Suprapubic skin (tissue), 4 donors: ENCODE measurements at regions not wholly inside any gene's neighbourhood (a gene's known extent, or its start where the extent isn't known, plus 50 kb on each side); places are given as distances from the start of the nearest gene placed in this dataset.

Experiments
- DNase-seq, 2 donors: peaks; one replicate each; pipeline ENCODE4 v3.0.0-alpha.2; 2019; ENCODE audit warnings: low spot score in 2 of 2
- H3K27ac ChIP-seq: fragments of 200-600 bp; sonication (generic); one replicate; pipeline ENCODE4 v1.5.1; 2019
- H3K27me3 ChIP-seq: fragments of 200-600 bp; sonication (generic); one replicate; pipeline ENCODE4 v1.5.1; 2019
- H3K36me3 ChIP-seq: fragments of 200-600 bp; sonication (generic); one replicate; pipeline ENCODE4 v1.5.1; 2019
- H3K4me1 ChIP-seq: fragments of 200-600 bp; sonication (generic); one replicate; pipeline ENCODE4 v1.5.1; 2019
- H3K4me3 ChIP-seq: fragments of 200-600 bp; sonication (generic); one replicate; pipeline ENCODE4 v1.5.1; 2019; ENCODE audit warnings: mild to moderate bottlenecking
- H3K9me3 ChIP-seq: fragments of 200-600 bp; sonication (generic); one replicate; pipeline ENCODE4 v1.5.1; 2019
- EP300 ChIP-seq: sonication (generic); formaldehyde crosslinking; IDR thresholded peaks from one replicate; pipeline ENCODE4 v1.6.1; 2017; ENCODE audit warnings: antibody characterized with exemption
- POLR2A ChIP-seq, 2 donors: fragments of 450-650 bp; IDR thresholded peaks; one replicate each; pipeline ENCODE4 v1.6.1; 2017; ENCODE audit warnings: antibody characterized with exemption in 2 of 2, mild to moderate bottlenecking in 2 of 2, moderate library complexity in 2 of 2
- POLR2AphosphoS5 ChIP-seq, 3 donors: sonication (generic); formaldehyde crosslinking; IDR thresholded peaks; one replicate each; pipeline ENCODE4 v1.6.1; 2017; ENCODE audit warnings: antibody characterized with exemption in 3 of 3
- WGBS: methylation state at CpG from one replicate; pipeline ENCODE4 v1.1.5; 2018; 5-methylcytosine and 5-hydroxymethylcytosine counted together
- TF ChIP-seq, protein P1 (sequence below), 2 donors: fragments of 200-600 bp in 1 of 2; fragments of 450-650 bp in 1 of 2; sonication (generic) in 1 of 2; IDR thresholded peaks; one replicate each; pipeline ENCODE4 v1.5.1; 2016 to 2019; ENCODE audit warnings: antibody characterized with exemption in 2 of 2, mild to moderate bottlenecking in 1 of 2, moderate library complexity in 1 of 2

DNA sequence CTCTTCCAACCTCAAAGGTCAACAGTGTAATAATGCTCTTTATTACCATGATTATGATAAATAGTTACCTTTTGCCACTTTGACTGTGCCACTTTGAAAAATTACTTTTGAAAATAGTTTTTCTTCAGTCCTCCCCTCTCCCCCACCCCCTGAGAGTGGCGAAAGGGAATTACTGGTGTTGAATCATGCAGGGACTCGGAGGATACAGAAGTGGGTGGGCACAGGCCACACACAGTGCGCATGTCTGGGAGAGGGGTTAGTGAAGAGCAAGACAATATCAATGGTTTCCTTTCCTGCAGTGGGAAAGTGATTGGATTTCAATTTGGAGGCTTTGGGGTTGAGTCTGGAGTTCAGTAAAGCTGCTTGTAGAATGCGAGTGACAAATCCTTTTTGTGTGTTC, 170.9 kb downstream of the PTCSC3 start:
- H3K4me3 ChIP-seq: no peak overlapping the region
- TF ChIP-seq POLR2AphosphoS5 (IDR thresholded peaks at IDR 0.05) (no peak), POLR2A (IDR thresholded peaks at IDR 0.05) (no peak), EP300 (no peak)
- TF ChIP-seq, protein P1, sequence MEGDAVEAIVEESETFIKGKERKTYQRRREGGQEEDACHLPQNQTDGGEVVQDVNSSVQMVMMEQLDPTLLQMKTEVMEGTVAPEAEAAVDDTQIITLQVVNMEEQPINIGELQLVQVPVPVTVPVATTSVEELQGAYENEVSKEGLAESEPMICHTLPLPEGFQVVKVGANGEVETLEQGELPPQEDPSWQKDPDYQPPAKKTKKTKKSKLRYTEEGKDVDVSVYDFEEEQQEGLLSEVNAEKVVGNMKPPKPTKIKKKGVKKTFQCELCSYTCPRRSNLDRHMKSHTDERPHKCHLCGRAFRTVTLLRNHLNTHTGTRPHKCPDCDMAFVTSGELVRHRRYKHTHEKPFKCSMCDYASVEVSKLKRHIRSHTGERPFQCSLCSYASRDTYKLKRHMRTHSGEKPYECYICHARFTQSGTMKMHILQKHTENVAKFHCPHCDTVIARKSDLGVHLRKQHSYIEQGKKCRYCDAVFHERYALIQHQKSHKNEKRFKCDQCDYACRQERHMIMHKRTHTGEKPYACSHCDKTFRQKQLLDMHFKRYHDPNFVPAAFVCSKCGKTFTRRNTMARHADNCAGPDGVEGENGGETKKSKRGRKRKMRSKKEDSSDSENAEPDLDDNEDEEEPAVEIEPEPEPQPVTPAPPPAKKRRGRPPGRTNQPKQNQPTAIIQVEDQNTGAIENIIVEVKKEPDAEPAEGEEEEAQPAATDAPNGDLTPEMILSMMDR (IDR thresholded peaks at IDR 0.05): no peak
- H3K9me3 ChIP-seq: no peaks in the 10 kb centered on the region
- no peaks in the 10 kb centered on the region for H3K4me1 ChIP-seq
- H3K27me3 ChIP-seq: no peaks in the 10 kb centered on the region
- DNase-seq: no peak
- no peak overlapping the region for H3K27ac ChIP-seq
- no peaks in the 10 kb centered on the region for H3K36me3 ChIP-seq
- 76% methylated on average over 4 of the region's 4 CpGs for WGBS

DNA sequence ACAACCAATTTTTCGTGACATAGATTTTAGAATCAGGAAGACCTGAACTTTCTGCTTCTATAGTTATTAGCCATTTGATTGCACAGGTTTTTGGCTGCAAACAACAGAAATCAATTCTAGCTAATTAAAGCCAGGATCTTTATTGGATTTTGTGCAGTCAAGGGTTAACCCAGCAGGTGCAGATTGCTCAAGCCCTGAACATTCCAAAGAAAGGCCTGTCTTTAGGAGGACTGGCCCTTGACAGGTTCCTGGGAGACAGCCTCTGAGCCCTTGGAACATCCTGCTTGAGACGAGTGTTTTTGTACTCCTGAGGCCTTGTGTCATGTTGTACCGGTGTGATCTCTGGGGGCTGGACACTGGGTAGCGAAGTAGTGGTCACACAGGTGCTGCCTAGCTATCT, 174.6 kb downstream of the PTCSC3 start:
- 69% methylated on average over 4 of the region's 4 CpGs for WGBS
- H3K27me3 ChIP-seq: no peaks in the 10 kb centered on the region

GRCh38 chr14:35999294-35999693, 173.2 kb downstream of the BRMS1L start:
- H3K27me3 ChIP-seq: no peaks in the 10 kb centered on the region
- TF ChIP-seq POLR2A (IDR thresholded peaks at IDR 0.05) (no peak), EP300 (no peak)
- TF ChIP-seq, protein P1 (IDR thresholded peaks at IDR 0.05): no peak
- no peak overlapping the region for H3K27ac ChIP-seq
- 86% methylated on average over 5 of the region's 5 CpGs for WGBS
- no peak for DNase-seq
- H3K9me3 ChIP-seq: no peaks in the 10 kb centered on the region
- no peak overlapping the region for H3K4me3 ChIP-seq
- no peaks in the 10 kb centered on the region for H3K4me1 ChIP-seq
- H3K36me3 ChIP-seq: no peaks in the 10 kb centered on the region

More for the DNA sequence above, 174.6 kb downstream of the PTCSC3 start:
- Histone ChIP-seq H3K36me3 (no peaks in the 10 kb centered on the region), H3K4me3 (no peak overlapping the region), H3K9me3 (no peaks in the 10 kb centered on the region), H3K4me1 (no peaks in the 10 kb centered on the region), H3K27ac (no peak overlapping the region)
- DNase-seq: no peak
- TF ChIP-seq, protein P1 (IDR thresholded peaks at IDR 0.05): no peak
- TF ChIP-seq POLR2AphosphoS5 (IDR thresholded peaks at IDR 0.05) (no peak), POLR2A (IDR thresholded peaks at IDR 0.05) (no peak), EP300 (no peak)

GRCh38 chr14:35998303-35998702, 172.2 kb downstream of the BRMS1L start:
- Histone ChIP-seq H3K36me3 (no peaks in the 10 kb centered on the region), H3K27me3 (no peaks in the 10 kb centered on the region), H3K4me3 (no peak overlapping the region), H3K4me1 (no peaks in the 10 kb centered on the region), H3K9me3 (no peaks in the 10 kb centered on the region), H3K27ac (no peak overlapping the region)
- WGBS: 89% methylated on average over 12 of the region's 12 CpGs
- DNase-seq: no peak
- TF ChIP-seq POLR2A (IDR thresholded peaks at IDR 0.05) (no peak), EP300 (no peak), POLR2AphosphoS5 (IDR thresholded peaks at IDR 0.05) (no peak)
- TF ChIP-seq, protein P1 (IDR thresholded peaks at IDR 0.05): no peak

- no peak for TF ChIP-seq POLR2AphosphoS5 (IDR thresholded peaks at IDR 0.05)
- TF ChIP-seq, protein P1 (IDR thresholded peaks at IDR 0.05): no peak
- TF ChIP-seq EP300: no peak
- Histone ChIP-seq H3K27me3 (no peaks in the 10 kb centered on the region), H3K27ac (no peak overlapping the region), H3K36me3 (no peaks in the 10 kb centered on the region), H3K9me3 (no peaks in the 10 kb centered on the region), H3K4me3 (no peak overlapping the region), H3K4me1 (no peaks in the 10 kb centered on the region)
- DNase-seq: no peak
- WGBS: 92% methylated on average over 3 of the region's 3 CpGs
Observed at GRCh38 chr14:35993684-35993960, 167.5 kb downstream of the BRMS1L start.
